B cell (primary cell): ENCODE measurements at regions not wholly inside any gene's neighbourhood (a gene's known extent, or its start where the extent isn't known, plus 50 kb on each side); places are given as distances from the start of the nearest gene placed in this dataset.

ENCODE experiments used
- ATAC-seq: fragments of 200-7000 bp; cut with Tn5 transposase; one replicate; pipeline ENCODE4 v1.10.0; 2021; ENCODE audit warnings: low read depth, mild to moderate bottlenecking, moderate number of reproducible peaks, moderate library complexity
- CTCF ChIA-PET: fragments of 350-600 bp; sonication (Branson Sonifier 250); formaldehyde crosslinking; loops from one replicate; lab custom pipeline; 2021; ENCODE audit warnings: antibody characterized with exemption, inconsistent platforms; lab: Charles Lee
- POLR2A ChIA-PET: fragments of 350-600 bp; sonication (Branson Sonifier 250); formaldehyde crosslinking; loops from one replicate; lab custom pipeline; 2021; ENCODE audit warnings: antibody characterized with exemption; lab: Charles Lee
- DNase-seq: peaks from one replicate; pipeline ENCODE4 v3.0.0; 2013
- H2AFZ ChIP-seq: 2 replicates; pipeline ENCODE4 v1.6.1; 2012; ENCODE audit warnings: mild to moderate bottlenecking, low read depth, low read length; ENCODE audit not compliant: insufficient read depth, poor library complexity, severe bottlenecking
- H3K27ac ChIP-seq, 2 donors: 1 replicate in 1 of 2; 2 replicates in 1 of 2; pipeline ENCODE4 v1.5.1; 2012 to 2013; ENCODE audit warnings: low read length in 2 of 2, mild to moderate bottlenecking in 2 of 2, moderate library complexity in 1 of 2
- H3K27me3 ChIP-seq, 4 experiments: fragments of 200-600 bp in 1 of 4; sonication (generic) in 1 of 4; replicated peaks in 1 of 4; 1 replicate in 2 of 4; 2 replicates in 2 of 4; pipeline versions ENCODE4 v1.6.1 to v1.7.0; 2013 to 2016; ENCODE audit warnings: low read length in 3 of 4, mild to moderate bottlenecking in 2 of 4, mixed read lengths in 1 of 4, moderate library complexity in 1 of 4; ENCODE audit not compliant: insufficient read depth in 4 of 4, control insufficient read depth in 3 of 4; ENCODE audit errors: control extremely low read depth in 1 of 4
- H3K36me3 ChIP-seq, 2 experiments: replicated peaks in 1 of 2; 1 replicate in 1 of 2; 2 replicates in 1 of 2; pipeline versions ENCODE4 v1.6.1 to v1.7.1; 2013; ENCODE audit warnings: low read length in 1 of 2; ENCODE audit not compliant: insufficient read depth in 2 of 2, control insufficient read depth in 1 of 2; ENCODE audit errors: control extremely low read depth in 1 of 2, extremely low read depth in 1 of 2
- H3K4me1 ChIP-seq, 2 donors: fragments of 200-600 bp in 1 of 2; sonication (generic) in 1 of 2; 1 replicate in 1 of 2; 2 replicates in 1 of 2; pipeline versions ENCODE4 v1.5.1 to v1.6.1; 2013 to 2017; ENCODE audit warnings: low read length in 2 of 2; ENCODE audit not compliant: control insufficient read depth in 2 of 2, insufficient read depth in 2 of 2
- H3K4me2 ChIP-seq: replicated peaks from 2 replicates; pipeline ENCODE3; 2012; ENCODE audit warnings: mild to moderate bottlenecking, low read depth, low read length; ENCODE audit not compliant: poor library complexity, severe bottlenecking
- H3K4me3 ChIP-seq, 5 experiments: fragments of 200-600 bp in 1 of 5; sonication (generic) in 1 of 5; 1 replicate in 3 of 5; 2 replicates in 2 of 5; pipeline versions ENCODE4 v1.5.1 to v1.7.0; 2011 to 2016; ENCODE audit warnings: low read length in 4 of 5, mild to moderate bottlenecking in 4 of 5, low read depth in 2 of 5, control low read depth in 1 of 5, moderate library complexity in 1 of 5; ENCODE audit not compliant: insufficient read depth in 1 of 5; ENCODE audit errors: control extremely low read depth in 1 of 5, extremely low read depth in 1 of 5
- H3K79me2 ChIP-seq: fragments of 200-600 bp; sonication (generic); one replicate; pipeline ENCODE4 v1.6.0; 2016; ENCODE audit warnings: low read length; ENCODE audit not compliant: control insufficient read depth, insufficient read depth
- H3K9ac ChIP-seq: fragments of 200-600 bp; sonication (generic); 2 replicates; pipeline ENCODE4 v1.6.1; 2017; ENCODE audit warnings: mild to moderate bottlenecking, low read length, moderate library complexity
- H3K9me3 ChIP-seq, 3 donors: one replicate each; pipeline versions ENCODE4 v1.6.1 to v1.7.1; 2013; ENCODE audit warnings: low read length in 2 of 3; ENCODE audit not compliant: control insufficient read depth in 2 of 3, insufficient read depth in 1 of 3; ENCODE audit errors: control extremely low read depth in 1 of 3
- H4K20me1 ChIP-seq: 2 replicates; pipeline ENCODE4 v1.6.0; 2012; ENCODE audit warnings: mild to moderate bottlenecking, low read length; ENCODE audit not compliant: insufficient read depth, control insufficient read depth, poor library complexity, severe bottlenecking
- H3K27ac Mint-ChIP-seq: one replicate; pipeline ENCODE4 v1.8.0; 2021; ENCODE audit warnings: mixed read lengths
- H3K27me3 Mint-ChIP-seq: one replicate; pipeline ENCODE4 v1.8.0; 2021; ENCODE audit warnings: mixed read lengths
- H3K4me1 Mint-ChIP-seq: one replicate; pipeline ENCODE4 v1.8.0; 2021; ENCODE audit warnings: mixed read lengths
- H3K4me3 Mint-ChIP-seq: one replicate; pipeline ENCODE4 v1.8.0; 2021; ENCODE audit warnings: mixed read lengths
- H3K9me3 Mint-ChIP-seq: one replicate; pipeline ENCODE4 v1.8.0; 2022; ENCODE audit warnings: mixed read lengths; ENCODE audit not compliant: insufficient read depth
- CTCF ChIP-seq: fragments of 200-600 bp; IDR thresholded peaks from one replicate; pipeline ENCODE4 v1.8.0; 2022; ENCODE audit warnings: antibody characterized with exemption, mild to moderate bottlenecking
- EZH2 ChIP-seq: IDR thresholded peaks from 2 replicates; pipeline ENCODE4 v1.6.1; 2012; ENCODE audit warnings: borderline replicate concordance, low read depth, mild to moderate bottlenecking, moderate library complexity, low read length; ENCODE audit not compliant: insufficient read depth, poor library complexity, severe bottlenecking
- WGBS: methylation state at CpG from one replicate; pipeline ENCODE4 v1.1.5; 2013; ENCODE audit warnings: missing lambda C conversion rate; ENCODE audit not compliant: insufficient coverage; 5-methylcytosine and 5-hydroxymethylcytosine counted together
- intact Hi-C: fragments of 100-400 bp; cut with micrococcal nuclease; formaldehyde crosslinking; loops from one replicate; pipeline ENCODE4 v1.10.0; 2022

GRCh38 chr13:86378628-86379027, 579.4 kb upstream of the SLITRK6 start:
- ChIA-PET CTCF (no interaction called here), POLR2A (no interaction called here)
- no peak for TF ChIP-seq EZH2
- TF ChIP-seq CTCF = no peak
- intact Hi-C loops = no loop called here
- H3K9me3 Mint-ChIP-seq = no peaks in the 10 kb centered on the region
- Histone ChIP-seq H3K4me1 (no peaks in the 10 kb centered on the region), H3K79me2 (no peaks in the 10 kb centered on the region), H3K4me2 (no peak overlapping the region), H4K20me1 (no peaks in the 10 kb centered on the region), H3K36me3 (no peaks in the 10 kb centered on the region), H3K9me3 (peaks cover 0 to 14% (median 0%) of the 10 kb centered on the region in 3 donors), H3K4me3 (no peak overlapping the region), H2AFZ (no peak overlapping the region), H3K27me3 (no peaks in the 10 kb centered on the region), H3K27ac (no peak overlapping the region), H3K9ac (no peak overlapping the region)
- ATAC-seq = no peak
- DNase-seq = no peak
- no peak overlapping the region for H3K4me3 Mint-ChIP-seq
- no peak overlapping the region for H3K27ac Mint-ChIP-seq
- WGBS = 33% methylated on average over 1 of the region's 2 CpGs
- no peaks in the 10 kb centered on the region for H3K4me1 Mint-ChIP-seq
- H3K27me3 Mint-ChIP-seq = no peaks in the 10 kb centered on the region

- Mint-ChIP-seq H3K27me3 (no peaks in the 10 kb centered on the region), H3K27ac (no peak overlapping the region), H3K9me3 (peaks cover 3% of the 10 kb centered on the region), H3K4me3 (no peak overlapping the region), H3K4me1 (no peaks in the 10 kb centered on the region)
- TF ChIP-seq CTCF (no peak), EZH2 (no peak)
- H4K20me1 ChIP-seq = no peaks in the 10 kb centered on the region
- ChIA-PET POLR2A (no interaction called here), CTCF (no interaction called here)
- H3K4me3 ChIP-seq = no peak overlapping the region
- no peak overlapping the region for H2AFZ ChIP-seq
- H3K9me3 ChIP-seq = peaks cover 0 to 12% (median 0%) of the 10 kb centered on the region in 3 donors
- DNase-seq (no peak), ATAC-seq (no peak)
- H3K79me2 ChIP-seq = no peaks in the 10 kb centered on the region
- no peak overlapping the region for H3K27ac ChIP-seq
- no peak overlapping the region for H3K9ac ChIP-seq
- H3K4me1 ChIP-seq = no peaks in the 10 kb centered on the region
- no peak overlapping the region for H3K4me2 ChIP-seq
- 88% methylated on average over 2 of the region's 4 CpGs for WGBS
- no peaks in the 10 kb centered on the region for H3K27me3 ChIP-seq
- no peaks in the 10 kb centered on the region for H3K36me3 ChIP-seq
- intact Hi-C loops = no loop called here
Measured at GRCh38 chr13:86383151-86383550, 583.9 kb upstream of the SLITRK6 start.
